ENCODE measurements at regions not wholly inside any gene's neighbourhood (a gene's known extent, or its start where the extent isn't known, plus 50 kb on each side); places are given as distances from the start of the nearest gene placed in this dataset.
A peak's percentile ranks its signal among the peaks of the same experiment; 100 is the strongest.

GRCh38 chr3:113094337-113095221 lies 103.8 kb downstream of the GTPBP8 start:
- no peak for TF ChIP-seq CTCF (IDR thresholded peaks at IDR 0.05; ENCODE audit: low read depth, low read length)
- DNase-seq (ENCODE audit: extremely low read depth, low read depth), result no peak

DNA sequence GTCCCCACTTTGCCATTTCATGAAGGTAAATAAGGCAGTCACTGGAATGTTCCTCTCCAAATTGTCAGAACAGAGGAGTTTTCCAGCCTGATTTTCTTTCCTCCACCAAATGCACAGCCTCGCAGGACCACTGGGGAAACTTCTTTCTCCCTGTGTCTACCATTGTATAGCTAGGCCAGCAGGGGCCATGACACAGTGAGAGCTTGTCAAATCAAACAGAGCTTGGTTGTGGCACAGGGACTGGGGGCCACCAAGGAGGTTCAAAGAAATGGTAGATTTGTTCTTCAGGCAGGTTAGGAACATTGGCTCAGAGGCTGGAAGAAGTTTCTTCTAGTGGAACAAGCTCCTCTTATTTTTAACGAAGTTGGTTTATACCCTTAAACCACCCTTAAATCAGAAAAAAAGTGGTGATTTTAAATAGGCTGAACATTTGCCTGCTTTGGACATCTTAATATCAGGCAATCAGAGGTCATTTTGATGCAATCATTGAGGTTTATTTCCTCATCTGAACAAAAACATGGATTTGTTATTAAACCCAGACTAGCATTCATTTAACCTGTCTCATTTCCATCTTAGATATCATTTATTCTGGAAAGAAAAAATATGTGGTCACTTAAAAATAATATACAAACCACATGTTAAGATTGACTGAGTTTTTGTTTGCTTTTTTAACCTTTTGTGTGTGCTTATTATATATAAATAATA lies 105.6 kb downstream of the GTPBP8 start:
- DNase-seq (ENCODE audit: extremely low read depth, low read depth), result peak; percentile 64
- no peak for TF ChIP-seq CTCF (IDR thresholded peaks at IDR 0.05; ENCODE audit: low read depth, low read length)

DNA sequence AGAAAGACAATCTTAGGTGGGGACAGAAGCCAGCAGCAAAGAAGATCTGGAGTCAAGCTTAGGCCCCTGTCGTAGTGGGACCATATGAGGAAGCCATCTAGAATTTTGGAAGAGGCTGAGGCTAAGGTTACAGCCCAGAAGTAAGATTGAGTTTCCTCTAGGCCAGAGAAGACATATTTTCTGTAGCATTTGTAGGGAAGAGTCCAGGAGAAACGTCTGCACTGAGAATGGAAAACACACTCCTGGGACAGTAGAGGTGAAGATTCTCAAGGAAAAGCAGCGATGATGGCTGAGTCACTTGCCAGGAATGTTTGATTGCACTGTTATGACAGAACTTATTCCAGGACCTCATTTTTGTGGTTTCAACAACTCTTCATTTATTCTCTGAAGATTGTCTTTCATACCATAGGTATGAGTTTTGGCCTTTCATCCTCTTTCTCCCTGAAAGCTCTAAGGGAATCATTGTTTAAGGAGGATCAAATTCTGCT lies 107.2 kb downstream of the GTPBP8 start:
- TF ChIP-seq CTCF (IDR thresholded peaks at IDR 0.05; ENCODE audit: low read depth, low read length), result no peak
- no peak for DNase-seq (ENCODE audit: extremely low read depth, low read depth)

- no peak for DNase-seq (ENCODE audit: extremely low read depth, low read depth)
- no peak for TF ChIP-seq CTCF (IDR thresholded peaks at IDR 0.05; ENCODE audit: low read depth, low read length)
These were observed 109.3 kb downstream of the GTPBP8 start for GRCh38 chr3:113100063-113100462.

- TF ChIP-seq CTCF (IDR thresholded peaks at IDR 0.05; ENCODE audit: low read depth, low read length), result no peak
- no peak for DNase-seq (ENCODE audit: extremely low read depth, low read depth)
These were observed 107.8 kb upstream of the BOC start for GRCh38 chr3:113103588-113103987.

DNA sequence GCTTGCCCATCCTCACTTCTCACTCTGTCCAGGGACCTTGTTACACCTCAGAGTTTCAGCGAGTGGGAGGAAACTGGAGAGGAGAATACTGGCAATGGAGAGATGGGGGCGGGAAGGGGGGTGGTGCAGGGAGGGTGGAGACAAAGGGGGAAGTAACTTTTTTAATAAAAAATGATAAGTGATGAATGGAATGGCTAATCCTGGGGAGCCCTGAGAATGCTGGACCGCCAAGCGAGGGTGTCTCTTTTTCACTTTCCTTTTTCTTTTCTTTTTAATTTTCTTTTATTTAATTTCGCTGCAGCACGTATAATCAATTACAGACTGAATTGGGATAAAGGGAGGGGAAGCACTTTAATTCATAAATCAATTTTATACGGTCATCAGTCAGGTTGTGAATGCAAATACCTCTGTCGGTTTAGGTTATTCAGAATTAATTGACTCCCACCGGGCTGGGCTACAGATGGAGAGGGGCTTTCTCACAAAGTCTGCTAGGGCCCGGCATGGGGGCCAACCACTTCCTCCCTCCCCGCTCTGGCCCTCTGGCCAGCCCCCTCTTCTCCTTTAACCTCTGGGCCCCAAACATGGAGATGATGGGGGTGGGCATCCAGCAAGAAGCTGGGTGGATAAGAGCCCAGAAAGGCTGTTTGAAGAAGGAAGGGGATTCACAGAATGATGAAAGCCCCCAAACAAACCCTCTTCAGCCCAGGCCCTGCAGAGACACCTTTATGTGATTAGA lies 106.8 kb upstream of the BOC start:
- DNase-seq (ENCODE audit: extremely low read depth, low read depth), result no peak
- no peak for TF ChIP-seq CTCF (IDR thresholded peaks at IDR 0.05; ENCODE audit: low read depth, low read length)

Data from AG09319 (cell line).